C1 segment of cervical spinal cord (tissue), 14 donors: ENCODE measurements at regions not wholly inside any gene's neighbourhood (a gene's known extent, or its start where the extent isn't known, plus 50 kb on each side); places are given as distances from the start of the nearest gene placed in this dataset.
A peak's percentile ranks its signal among the peaks of the same experiment; 100 is the strongest.

Experiments used
- DNase-seq, 14 donors: peaks; one replicate each; lab custom pipeline; 2025; lab: John Stamatoyannopoulos, UW

DNA sequence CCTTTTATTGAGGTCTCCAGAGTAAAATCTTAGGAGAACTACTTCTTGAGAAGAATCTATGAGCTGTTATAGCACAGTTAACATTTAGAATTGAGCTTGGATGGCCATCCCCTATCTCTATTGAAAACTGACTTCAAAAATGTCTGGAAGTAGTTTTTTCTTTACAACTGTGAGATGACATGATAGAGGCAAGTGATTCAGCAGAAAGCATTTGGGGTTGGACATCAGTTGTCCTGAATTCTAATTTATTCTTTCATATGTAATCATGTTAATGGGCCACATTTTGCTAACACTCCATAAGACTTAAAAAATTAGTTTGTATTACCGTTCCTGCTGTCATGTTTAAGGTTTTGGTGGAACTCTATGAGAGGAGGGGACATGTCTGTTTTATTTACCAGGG lies 237.0 kb upstream of the SLC14A2 start:
- DNase-seq = no peak

DNA sequence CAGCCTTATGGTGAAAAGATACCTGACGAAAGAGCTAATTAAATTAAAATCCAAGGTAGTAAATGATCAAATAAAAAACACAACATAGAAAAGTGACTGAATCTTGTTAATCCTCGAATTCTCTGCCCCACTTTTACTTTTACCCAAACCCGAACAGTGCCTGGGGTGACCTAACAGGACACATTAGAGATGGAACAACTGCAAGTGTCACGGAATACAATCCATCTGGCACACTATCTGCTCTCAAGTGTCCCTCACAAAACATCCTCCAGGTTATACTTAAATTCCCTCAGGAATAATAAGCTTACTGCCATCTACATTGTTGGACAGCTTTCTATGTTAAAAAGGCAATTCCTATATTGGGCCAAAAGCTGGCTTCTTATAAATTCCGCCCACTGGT lies 236.3 kb upstream of the SLC14A2 start:
- DNase-seq = no peak

DNA sequence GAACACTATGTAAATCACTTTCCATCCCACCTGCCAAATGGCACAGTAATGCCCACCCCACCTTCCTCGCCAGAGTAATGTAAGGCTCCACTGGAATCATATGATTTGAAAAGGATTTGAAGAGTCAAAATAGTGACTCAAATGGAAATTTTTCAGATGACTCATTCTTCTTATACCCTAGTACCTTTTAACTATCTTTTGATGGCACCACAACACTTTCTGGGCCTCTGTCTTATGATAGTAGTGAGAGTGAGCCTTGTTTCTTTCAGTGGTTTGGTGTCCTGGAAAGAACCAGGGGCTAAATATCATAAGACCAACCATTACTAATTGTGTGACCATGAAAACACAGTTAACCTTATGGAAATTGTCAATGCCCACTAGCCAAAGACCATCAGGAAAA lies 235.4 kb upstream of the SLC14A2 start:
- DNase-seq = no peak

DNA sequence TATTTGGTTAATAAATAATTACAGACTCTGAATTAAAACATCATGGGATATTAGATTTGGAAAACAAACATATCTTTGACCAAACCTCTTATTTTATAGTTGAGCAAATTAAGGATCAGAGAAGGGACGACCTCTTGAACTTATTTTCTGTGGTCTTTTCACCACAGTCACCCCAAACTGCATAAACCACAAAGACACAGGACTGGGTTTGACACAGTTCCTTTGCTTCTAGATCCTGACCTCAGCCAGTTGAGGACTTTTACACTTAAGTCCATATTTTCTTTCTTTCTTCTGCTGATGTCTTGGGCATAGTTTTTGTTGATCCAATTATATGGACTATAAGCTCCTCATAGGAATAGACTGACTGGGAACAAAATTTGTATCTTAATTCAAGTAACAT lies 234.0 kb upstream of the SLC14A2 start:
- no peak for DNase-seq

DNA sequence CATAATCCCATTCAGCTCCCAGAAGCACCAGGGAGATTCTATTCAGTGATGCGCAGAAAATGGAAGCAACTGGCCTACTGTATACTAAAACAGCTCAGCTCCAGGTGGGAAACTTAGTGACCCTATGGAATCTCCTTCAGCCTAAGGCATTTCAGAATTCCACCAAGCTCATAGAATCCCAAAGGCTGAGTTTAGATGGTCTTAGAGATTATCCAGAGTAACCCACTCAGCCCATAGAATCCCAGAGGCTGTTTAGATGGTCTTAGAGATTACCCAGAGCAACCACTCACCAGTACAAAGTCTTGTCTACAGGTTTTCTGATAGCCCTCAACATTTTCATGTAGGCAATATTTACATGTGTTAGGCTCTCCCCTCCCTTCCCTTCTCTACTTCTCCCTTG lies 232.0 kb upstream of the SLC14A2 start:
- DNase-seq = no peak

DNA sequence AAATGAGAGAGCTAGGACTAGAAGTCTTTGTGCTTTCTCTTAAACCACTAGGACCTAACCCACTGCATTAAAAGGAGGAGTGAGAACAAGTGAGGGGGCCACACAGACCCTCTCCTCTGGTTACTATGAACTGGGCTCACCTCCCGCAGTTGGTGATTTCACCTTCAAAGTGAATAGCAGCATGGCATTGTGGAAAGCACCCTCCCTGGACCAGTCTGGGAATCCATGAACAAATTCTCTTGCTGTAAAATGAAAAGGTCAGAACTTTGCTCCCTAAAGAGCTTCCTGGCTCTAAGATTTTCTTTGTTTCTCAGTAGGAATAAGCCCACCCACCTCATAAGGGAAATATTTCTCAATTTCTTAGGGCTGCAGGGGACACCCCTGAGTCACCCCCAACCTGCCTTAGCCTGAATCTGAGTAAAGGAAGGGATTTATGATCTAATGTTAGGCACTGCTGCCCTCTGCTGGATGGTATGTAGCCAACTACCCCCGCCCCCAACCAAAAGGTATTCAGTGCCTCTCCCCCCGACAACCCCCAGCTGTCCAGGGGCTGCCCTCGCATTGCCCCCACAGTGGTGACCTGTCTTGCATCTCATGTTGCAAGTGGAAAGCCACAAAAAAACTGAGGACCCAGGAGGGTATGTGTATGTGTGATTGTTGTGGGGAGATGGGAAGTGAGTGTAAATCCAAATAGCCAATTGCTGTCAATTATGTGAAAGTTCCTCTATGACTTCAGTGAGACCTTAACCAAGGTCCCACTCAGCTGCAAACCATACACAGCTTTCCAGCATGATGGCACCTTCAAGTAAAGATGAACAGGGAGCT lies 230.9 kb upstream of the SLC14A2 start:
- DNase-seq = peak in 8 of 14 donors; percentile 6 to 33 (median 20)

DNA sequence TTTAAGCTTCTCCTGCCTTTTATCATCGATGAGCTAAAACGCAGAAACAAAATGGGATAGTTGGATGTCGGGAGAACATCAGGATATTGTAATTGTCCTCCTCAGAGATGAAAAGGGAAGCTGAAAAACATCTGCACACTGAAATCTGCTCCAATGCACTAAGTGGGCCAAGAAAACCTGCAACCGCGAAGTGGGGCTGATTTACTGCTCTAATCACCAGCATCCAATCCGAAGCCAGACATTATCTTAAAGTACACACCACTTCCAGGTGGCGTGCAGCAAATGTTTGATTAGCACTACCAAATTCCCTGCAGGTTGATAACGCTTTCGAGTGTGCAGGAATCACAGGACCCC lies 230.3 kb upstream of the SLC14A2 start:
- no peak for DNase-seq

DNA sequence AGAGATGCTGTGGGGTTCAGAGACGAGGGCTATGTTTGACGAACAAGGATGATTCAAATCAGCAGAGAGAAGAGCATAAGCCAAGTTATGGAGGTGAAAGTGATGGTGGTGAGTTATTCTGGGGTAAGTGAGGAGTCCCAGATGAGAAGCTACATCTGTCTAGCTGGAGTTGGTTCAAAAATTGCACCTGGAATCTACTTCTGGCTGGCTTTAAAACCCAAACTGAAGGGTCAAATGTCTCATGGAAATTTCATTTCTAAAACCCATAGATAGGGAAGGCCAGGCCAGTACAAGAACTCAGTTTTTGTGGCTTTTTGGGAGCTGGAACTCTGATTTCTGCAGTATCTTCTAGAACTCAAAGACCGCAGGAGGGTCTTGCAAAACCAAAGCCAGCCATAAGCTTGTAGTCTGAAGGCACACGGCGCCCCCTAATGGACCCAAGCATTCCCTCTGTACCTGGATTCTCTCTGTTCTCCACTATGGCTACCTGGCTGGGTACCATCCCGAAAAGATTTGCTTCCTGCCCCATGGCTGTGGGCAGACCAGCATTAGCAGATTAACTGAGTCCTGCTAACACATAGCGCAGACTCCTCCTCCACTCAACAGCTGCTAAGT lies 229.1 kb upstream of the SLC14A2 start:
- DNase-seq = no peak

DNA sequence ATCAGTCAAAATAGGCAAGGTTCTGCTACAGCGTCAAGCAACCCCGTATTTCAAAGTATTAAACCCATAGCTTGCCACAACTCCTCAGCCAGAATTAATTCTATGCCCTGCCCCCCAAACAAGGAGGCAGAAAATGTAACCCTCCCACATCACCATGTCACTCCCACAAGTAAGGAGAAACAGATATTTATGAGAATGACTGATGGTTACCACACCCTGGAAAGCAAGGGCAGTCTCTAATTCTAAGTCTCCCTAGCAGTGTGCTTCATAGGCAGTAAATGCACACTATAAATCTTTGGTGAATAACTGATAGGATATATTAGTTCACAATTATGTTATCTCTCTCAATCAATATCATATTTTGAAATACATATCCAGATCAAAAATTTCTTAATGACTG lies 228.0 kb upstream of the SLC14A2 start:
- DNase-seq = no peak

DNA sequence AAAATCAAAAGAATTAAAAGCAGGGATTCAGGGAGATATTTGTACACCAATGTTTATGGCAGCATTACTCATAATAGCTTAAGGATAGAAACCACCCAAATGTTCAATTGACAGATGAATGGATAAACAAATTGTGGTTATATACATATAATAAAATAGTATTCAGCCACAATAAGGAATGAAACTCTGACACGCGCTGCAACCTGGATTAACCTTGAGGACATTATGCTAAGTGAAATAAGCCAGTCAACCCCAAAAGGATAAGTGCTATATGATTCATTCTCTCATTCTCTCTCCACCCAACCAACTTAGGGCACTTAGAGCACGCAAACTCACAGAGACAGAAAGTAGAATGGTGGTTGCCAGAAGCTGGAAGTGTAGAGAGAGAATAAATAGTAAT lies 216.8 kb upstream of the SLC14A2 start:
- DNase-seq = no peak

DNA sequence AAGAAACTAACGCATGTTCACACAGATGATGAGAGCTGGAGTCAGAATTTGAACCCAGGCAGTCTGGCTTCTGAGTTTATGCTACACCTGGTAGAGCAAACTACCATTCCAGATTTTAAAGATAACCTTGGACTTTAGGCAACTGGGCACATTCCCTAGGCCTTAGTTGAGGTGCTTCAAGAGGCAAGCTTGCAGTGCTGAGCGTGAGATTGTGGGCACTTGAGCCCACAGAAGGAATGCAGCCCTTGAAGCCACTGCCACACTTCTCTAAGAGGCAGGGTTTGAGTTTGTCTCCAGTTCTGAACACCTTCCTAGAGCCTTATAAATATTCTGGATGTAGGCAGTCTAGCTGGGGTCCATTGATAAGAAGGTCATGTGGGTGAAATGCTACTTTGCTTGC lies 216.1 kb upstream of the SLC14A2 start:
- no peak for DNase-seq

DNA sequence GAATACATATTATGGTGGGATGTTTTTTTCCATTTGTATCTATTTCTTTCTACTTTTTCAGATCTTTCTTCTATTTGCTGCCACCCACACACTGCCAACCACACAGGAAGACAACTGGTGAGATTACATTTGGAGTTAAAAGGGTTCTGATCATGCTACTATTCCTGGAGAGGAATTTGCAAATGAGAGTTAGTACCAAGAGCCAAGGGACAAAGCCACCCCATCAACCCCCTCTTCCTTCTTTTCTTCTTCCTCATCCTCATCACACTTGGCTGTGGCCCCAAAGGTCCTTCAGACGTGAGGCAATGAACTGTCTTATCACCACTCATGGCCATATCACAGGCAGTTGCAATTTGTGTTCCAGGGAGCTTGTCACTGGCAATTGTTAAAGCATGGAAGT lies 215.6 kb upstream of the SLC14A2 start:
- no peak for DNase-seq

DNA sequence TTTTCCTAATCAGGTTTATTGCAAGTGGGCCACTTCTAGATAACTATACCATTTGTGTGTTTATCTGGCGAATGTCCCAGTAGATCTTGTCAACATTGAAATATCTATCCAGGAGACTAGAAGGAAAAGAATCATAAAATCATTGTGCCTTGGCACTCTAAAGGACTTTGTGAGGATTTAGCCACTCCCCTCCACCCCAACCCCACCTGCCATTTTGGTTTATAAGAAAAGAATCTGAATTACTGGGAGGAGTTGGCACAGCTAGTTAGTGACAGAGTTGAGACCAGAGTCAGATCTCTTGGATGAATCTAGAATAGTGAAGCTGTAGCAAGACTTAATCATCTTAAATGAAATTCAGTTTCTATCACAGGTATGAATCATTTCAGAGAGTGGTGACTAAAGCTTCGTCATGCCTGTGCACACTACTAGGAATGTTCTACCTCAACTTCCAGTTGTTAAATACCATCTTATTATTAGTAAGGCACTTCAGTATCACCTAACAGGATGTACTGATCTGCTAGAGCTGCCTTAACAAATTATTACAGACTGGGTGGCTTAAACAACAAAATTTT lies 212.7 kb upstream of the SLC14A2 start:
- DNase-seq = no peak

DNA sequence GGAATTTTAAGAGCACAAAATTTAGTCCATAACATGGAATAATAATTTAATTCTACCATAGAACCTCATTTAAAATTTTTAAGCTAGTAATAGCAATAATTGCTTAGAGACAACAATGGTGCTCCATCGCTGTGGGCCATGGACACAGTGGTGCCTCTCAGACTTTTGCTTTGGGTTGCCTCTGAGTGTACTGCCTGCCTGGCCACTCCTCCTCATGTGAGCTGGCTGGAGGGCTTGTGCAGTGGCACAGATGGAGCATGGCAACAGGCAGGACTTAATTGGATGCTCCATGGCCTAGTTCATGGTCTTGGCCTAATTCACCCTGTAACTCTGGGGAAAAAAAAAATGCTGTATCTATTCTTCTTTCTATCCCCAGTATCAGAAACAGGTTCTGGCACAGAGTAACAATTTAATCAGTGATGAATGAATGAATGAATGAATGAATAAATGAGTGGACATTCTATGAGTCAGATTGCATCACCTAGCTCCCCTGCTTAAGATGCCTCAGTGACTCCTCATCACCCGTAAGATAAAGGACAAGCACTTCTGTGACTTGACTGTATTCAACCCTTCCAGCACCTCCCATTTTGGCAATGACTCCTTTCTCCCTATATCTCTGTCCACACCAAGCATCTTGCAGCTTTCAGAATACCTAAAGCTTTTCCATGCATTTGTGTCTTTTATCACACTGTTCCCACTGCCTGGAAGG lies 211.8 kb upstream of the SLC14A2 start:
- no peak for DNase-seq

DNA sequence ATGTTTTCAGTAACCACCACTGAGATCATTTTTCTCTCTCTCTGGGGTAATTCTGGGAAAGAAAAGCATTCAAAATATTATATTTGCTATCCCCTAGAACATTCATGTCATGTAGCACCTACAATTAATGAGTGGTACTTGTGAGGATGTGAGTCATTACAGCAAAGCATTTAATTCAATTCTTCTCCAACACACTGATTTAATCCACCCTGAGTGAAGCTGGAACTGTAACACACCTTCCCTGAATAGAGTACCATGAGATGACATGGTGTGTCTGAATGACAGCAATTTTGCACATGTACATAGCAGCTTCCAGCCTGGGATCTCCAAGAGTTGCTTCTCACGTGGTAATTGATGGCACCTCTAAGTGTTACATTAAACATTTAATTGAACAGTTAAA lies 207.1 kb upstream of the SLC14A2 start:
- DNase-seq = no peak

DNA sequence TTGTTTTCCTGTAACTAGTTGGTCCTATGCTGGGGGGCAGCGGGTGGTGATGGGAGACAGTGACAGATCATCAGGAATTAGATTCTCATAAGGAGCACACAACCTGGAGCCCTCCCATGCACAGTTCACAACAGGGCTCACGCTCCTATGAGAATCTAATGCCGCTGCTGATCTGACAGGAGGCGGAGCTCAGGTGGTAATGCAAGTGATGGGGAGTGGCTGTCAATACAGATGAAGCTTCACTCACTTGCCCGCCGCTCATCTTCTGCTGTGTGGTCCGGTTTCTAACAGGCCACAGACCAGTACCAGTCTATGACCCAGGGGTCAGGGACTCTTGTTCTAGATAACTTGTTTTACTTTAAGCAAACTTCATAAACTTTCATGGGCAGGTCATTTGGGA lies 205.3 kb upstream of the SLC14A2 start:
- DNase-seq = no peak

DNA sequence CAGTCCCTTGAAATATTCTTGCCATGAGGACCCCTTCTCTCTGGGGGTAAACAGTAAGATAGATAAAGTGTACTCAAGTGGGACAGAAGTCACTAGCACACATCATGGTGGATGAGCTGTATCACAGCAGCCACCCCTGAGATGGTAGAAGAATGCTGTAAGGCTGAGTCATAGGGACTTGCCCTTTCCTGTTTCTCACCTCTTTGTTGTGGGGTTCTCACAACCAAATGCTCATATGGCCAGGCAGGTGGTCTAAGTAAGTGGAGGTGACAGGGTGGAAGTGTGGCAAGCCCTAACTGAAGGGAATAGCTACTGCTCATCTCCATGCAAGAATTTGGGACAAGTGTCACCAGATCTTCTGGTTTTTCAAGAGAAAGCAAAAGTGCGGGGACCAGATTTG lies 202.7 kb upstream of the SLC14A2 start:
- no peak for DNase-seq

DNA sequence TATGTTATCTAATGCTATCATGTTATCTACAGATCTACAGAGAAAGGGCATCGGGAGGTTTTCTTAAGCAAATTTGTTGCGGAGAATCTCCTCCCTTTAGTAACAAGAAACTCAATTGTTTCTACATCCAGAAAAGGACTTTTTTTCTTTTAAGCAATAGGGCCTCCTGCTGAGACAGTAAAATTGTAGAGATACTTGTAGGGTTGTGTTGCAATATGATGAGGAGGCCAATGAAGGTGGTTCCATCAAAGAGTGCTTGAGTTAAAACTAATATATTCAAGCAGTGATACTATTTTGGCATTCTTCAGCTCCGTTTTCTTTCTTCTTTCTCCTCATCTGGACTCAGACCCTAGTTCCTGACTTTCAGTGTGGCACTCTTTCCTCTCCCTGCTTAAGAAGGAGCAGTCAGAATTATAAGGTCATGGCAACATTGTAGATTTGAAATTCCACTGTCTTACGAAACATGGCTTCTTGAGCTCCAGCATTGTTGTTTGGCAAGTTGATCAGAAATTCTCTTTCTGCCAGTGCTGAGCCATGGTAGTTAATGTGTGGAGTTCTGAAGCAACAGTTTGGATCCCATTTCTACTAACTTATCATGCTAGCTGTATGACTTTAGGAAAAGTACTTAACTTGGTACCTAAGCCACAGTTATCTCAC lies 202.0 kb upstream of the SLC14A2 start:
- DNase-seq = no peak

DNA sequence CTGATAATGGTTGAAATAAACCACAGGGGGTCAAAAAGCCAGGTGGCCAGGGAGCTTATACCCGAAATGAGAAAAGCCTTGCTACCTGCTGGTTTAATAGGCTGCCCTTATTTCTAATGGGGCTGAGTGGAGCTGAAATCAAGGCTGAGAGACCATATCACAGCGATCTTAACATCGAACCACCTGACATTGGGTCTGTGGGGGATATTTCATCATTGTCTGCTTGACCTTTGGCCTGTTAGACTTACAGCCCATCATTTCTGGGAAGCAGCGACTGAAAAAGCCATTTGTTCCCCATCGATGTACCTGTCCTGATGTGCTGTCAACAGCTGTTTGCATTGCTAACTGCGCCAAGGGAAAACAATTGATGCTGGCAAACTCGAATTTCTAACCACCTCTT lies 199.7 kb upstream of the SLC14A2 start:
- no peak for DNase-seq

DNA sequence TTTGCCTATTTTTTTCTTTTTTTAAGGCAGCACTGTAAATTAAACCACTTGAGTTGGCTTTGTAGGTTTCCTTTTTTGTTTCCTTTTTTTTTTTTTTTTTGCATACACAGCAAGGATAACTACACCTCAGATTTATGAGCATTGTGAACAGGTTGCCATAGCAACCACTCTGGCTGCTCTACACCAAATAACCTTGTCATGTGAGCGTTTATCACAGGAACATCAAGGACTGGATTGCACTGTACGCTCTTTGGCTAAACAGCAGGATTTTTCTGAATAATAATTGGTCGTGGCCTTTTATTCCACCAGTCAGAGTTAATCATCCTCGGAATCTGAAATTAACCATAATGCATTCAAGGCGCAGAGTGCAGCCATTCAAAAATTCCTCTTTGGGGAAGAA lies 199.1 kb upstream of the SLC14A2 start:
- DNase-seq = no peak

DNA sequence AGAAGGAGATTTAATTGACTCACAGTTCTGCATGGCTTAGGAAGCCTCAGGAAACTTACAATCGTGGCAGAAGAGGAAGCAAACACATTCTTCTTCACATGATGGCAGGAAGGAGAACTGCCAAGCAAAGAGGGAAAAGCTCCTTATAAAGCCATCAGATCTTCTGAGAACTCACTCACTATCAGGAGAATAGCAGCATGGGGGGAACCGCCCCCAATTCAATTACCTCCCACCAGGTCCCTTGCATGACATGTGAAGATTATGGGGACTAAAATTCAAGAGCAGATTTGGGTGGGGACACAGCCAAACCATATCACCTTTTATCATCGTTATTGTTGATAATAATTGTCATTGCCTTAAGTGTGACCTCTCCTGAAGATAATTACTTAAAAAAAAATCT lies 197.9 kb upstream of the SLC14A2 start:
- DNase-seq = no peak

DNA sequence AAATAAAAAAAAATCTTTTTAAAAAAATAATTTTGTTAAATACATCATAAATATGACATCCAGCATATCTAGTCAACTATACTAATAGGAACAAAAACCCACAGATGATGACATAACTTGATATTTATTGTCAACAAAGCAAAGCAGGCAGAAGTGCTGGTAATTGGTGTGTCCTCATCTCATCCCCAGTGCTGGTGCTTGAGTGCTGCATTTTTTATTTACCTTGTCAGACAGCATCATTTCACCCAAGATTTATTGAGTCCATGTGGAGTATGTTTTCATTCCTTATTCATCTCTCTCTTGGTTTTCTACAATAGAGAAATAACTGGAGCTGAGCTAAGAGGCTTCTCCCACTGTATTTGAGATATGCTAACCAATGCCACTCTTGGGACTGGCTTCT lies 191.6 kb upstream of the SLC14A2 start:
- DNase-seq = no peak
